NCI-H1930 (cell line): ENCODE measurements at regions not wholly inside any gene's neighbourhood (a gene's known extent, or its start where the extent isn't known, plus 50 kb on each side); places are given as distances from the start of the nearest gene placed in this dataset.

ENCODE experiments used
- DNase-seq, 2 experiments: peaks; one replicate each; lab custom pipeline; 2025; lab: John Stamatoyannopoulos, UW

DNA sequence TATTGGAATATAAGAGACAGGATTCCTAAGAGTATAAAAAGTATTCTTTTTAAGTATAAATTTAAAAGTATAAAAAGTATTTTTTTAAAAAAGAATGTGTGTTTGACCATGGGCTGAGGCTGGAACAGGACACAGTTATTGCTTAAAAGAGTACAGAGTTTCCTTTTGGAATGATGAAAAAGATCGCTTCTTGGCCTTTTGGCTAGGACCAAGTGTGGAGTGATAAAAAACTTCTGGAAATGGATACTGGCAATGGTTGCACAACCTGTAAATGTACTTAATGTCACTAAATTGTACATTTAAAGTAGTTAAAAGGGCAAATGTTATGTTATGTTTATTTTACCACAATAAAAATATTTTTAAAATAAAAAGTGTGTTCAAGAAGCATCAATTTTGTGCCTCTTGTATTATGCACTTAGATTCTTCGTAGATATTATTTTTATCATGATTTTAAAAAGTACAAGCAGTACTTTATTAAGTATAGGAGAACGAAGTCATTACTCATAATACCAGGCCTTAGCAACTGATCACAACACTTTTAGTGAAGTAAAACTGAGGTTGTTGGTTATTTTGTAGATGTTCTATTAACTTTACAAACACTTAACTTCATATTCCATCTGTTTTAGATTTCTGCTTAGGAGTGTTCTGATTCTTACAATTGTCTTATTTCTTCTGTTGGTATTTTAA is 389.1 kb upstream of the ZP4 start:
- DNase-seq: no peak

- no peak for DNase-seq
Observed at GRCh38 chr1:238272145-238272544, 381.4 kb upstream of the ZP4 start.

DNA sequence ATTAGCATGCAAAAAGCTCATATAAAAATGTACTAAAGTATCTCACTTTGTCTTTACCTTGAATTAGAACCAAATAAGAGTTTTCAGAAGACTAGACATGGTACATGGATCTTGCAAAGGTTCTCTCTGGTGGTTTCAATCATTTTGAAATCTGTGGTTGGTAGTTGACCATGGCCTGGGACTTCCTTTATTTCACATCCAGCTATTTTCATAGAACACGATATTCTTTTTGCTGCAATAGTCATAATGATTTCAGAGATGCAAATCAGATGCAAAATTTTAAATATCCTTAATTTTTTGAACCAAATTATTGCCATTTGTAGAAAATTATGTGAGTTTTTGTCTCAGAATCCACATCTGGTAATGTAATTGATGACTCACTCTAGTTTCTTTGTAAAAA is 375.1 kb upstream of the ZP4 start:
- DNase-seq: no peak

DNA sequence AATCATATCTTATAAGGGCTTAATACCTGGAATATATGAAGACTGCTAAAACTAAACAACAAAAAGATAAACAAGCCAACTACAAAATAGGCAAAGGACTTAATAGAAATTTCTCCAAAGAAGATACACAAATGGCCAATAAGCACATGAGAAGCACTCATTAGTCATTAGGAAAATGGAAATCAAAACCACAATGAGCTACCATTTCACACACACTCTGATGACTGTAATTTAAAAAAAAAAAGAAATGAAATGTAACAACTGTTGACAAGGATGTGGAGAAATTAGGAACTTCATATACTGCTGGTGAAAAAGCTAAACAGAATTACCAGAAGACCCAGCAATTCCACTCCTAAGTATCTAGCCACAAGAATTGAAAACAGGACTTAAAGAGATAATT is 374.2 kb upstream of the ZP4 start:
- no peak for DNase-seq

DNA sequence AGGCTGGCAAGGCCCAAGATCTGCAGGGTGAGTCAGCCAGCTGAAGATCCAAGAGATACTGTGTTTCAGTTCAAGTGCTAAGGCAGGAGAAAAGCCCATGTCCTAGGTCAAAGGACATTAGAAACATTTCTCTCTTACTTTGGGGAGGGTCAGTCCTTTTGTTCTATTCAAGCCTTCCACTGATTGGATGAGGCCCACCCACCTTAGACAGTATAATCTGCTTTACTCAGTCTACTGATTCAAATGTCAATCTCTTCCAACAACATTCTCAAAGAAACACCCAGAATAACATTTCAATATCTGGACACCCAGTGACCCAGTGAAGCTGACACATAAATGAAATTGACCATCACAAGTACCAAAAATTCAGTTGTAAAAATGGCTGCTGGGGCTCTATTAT is 367.8 kb upstream of the ZP4 start:
- DNase-seq: no peak

DNA sequence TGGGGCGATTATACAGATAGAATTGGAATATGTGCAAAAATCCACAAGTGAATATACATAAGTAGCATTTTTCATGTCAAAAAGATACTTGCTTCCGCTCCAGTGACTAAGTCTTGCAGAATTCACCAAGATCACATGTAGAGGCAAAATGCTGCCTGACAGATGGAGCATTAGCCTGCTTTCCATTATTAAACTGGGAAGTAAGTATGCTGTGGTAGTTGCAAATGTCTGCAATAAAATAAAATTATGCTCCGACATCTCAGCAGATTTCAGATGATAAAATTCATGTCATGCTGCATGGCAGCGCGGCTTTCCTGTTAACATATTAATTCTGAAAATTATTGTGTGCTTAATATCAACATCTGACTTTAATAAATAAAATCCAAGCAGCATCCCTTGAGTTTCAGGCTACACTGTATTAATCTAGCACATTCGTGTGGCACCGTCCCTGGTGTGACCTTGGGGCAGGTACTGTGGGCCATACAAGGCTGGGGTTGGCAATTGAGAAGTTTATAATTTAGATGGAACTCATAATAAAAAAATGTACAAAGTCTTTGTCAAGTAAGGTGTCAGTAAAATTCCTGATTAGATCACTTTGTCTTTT is 366.4 kb upstream of the ZP4 start:
- no peak for DNase-seq

DNA sequence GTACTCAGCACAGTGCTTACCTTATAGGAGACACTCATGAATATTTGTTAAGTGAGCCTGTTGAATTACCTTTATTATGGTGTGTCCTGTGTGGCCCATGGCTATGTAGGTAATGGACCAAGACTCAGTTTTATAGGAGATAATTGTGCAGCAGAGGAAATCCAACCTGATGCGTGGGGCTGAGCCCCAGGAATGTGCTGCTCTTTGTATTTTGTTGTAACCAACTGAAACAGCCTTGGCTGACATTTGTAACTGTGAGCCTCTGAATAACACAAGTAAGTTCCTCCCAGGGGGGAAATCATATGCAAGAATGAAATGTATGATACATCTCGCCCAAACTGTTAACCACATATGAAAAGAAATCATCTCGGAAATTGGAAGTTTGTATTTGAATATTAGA is 364.2 kb upstream of the ZP4 start:
- DNase-seq: no peak

DNA sequence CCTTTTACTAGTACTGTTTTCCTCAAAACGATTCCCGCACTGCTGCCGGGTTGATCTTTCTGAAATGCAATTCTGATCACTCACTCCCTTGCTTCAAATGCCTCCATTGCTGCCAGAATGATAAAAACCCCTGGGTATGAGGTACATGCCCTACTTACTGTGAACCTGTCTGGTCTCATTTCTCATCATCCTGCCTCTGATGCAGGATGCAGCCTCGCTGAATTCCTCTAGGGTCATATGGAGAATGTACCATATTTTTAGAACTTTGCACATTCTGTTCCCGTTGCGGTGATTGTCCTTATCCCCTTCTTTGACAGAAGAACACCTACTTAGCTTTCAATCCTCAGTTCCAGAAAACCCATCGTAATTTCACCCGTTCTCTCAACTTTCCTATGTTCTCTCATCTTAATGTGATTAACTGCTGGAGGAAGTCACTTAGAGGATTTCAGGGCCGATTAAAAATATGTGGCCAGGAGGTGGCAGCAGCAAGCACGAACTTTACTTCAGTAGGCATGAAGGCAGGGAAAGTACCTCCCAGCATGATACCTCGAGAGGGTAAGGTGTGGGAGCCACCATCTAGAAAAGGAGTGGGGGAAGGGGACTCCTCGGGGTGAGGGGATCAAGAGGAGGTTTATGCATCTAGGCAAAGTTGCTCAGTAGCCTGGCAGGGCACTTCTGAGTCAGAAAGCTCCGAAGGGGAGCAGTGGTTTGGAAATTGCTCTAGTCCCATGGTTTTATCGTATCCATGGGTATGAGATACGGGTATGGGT is 361.5 kb upstream of the ZP4 start:
- DNase-seq: peak in 1 of 2 experiments; percentile 14

DNA sequence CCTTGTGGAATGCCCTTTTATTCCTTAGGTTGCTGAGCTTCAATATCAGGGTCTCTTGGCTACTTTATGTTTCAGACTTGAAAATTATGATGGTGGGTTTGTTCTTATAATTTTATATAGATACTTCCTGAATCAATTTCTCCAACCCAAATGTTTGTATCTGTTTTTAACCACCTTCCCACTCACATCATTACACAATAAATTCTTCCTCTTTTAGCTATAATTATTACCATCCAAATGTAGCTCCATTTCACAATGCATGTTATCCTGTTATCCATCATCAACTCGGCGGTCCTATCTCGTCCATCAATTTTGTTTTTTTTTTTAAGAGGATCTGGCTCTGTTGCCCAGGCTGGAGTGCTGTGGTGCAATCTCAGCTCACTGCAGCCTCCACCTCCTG is 357.6 kb upstream of the ZP4 start:
- no peak for DNase-seq

DNA sequence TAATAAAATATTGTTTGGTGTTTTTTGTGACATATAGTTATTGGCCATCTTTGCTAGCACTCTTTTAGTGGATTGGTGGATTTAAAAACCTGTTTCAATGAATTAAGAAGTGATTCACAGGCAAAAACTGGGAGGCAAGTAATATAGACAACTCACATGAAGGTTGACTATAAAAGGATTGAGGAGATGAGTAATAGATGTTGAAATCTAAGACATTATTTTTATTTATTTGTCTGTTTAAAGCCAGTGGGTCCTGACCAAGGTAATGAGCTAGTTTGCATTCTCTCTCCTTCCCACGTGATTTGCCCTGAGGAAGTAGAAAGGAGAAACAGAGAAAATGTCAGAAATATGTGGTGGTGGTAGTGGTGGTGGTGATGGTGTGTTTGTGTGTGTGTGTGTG is 351.5 kb upstream of the ZP4 start:
- DNase-seq: no peak

DNA sequence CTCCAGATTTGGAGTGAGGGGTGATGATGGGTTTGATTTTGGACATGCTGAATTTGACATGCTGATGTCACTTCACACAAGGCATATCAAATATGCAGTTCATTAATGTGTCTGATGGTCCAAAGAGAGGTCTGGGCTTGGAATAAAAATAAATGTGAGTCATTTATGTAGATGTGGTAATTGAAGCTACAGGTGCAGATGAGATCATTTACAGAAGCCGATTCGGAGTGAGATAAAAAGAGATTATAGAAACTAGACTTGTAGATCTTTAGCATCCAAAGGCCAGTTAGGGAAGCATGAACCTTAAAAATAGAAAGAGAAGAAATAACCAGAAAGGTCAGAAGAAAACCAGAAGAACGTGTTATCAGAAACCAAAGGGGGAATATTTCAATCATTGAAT is 350.9 kb upstream of the ZP4 start:
- no peak for DNase-seq

DNA sequence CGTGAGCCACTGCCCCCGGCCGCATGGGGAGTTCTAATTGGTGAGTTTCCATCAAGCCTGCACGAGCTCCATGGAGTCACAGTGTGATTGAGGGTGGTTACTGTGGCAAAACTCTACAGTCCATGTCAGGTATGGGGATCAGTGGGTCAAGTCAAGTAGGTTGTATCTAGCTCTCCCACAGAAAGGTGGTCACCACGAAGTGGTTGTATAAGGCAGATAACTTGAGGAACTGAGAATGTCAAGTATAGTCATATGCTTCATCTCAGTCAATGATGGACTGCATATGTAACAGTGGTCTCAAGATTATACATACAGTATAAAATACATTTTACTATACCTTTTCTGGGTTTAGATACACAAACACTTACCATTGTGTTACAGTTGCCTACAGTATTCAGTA is 348.6 kb upstream of the ZP4 start:
- no peak for DNase-seq

DNA sequence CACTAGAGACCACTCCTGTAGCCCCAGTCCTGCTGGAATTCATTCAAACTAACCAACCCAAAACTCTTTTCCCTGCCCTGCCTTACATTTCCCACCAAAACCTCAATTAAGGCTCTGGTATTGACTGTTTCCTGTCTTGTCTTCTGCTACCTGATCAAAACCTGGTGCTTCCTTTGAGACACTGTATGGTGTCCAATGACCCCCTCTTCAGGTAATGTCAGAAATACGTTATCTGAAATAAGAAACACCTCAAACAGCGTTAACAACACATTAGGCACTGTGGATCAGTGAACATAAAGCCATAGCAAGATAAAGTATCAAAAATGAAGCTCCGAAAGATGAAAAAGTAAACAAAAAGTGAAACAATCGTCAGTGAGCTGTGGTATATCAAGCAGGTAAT is 343.2 kb upstream of the ZP4 start:
- no peak for DNase-seq

GRCh38 chr1:238232084-238232710 is 341.5 kb upstream of the ZP4 start:
- no peak for DNase-seq

DNA sequence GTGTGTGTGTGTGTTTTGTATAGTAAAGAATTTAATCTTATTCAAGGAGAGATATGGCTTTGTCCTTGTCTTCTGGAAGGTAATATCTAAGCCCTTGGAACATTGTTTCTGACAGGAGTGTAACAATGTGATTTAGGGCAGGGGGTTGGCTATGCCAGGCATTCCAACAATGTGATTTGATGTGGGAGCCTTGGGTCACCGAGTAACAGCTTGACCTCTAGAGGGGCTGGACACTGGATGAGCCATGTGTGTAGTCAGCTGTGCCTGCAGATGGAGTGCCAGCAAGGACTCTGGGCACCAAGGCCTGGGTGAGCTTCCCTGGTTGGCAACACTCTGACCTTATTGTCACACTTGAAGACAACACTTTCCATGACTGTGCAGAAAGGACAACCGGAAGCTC is 336.1 kb upstream of the ZP4 start:
- DNase-seq: no peak

- no peak for DNase-seq
Observed at GRCh38 chr1:238223076-238223640, 332.4 kb upstream of the ZP4 start.

- DNase-seq: no peak
Observed at GRCh38 chr1:238221738-238222137, 331.0 kb upstream of the ZP4 start.

GRCh38 chr1:238214449-238214848 is 323.7 kb upstream of the ZP4 start:
- no peak for DNase-seq

GRCh38 chr1:238205045-238205662 is 314.4 kb upstream of the ZP4 start:
- no peak for DNase-seq

DNA sequence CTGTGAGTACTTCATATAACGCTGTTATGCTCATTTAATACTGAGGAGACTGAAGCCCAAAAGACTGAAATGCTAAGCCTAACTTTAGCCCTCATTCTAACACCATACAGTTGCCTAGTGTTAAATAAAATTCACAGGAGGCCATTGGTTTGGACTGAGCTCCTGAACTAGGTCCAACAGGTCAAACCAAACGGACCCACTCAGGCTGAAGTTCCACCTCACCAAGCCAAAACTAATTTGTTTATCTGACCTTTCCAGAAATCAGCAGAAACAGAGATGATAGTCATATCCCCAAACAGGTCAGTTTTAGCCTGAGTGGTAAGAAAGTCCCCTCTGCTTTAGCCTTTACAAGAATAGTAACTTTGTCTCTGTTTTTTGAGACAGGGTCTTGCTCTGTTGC is 311.3 kb upstream of the ZP4 start:
- DNase-seq: no peak

GRCh38 chr1:238199325-238199724 is 308.6 kb upstream of the ZP4 start:
- no peak for DNase-seq

DNA sequence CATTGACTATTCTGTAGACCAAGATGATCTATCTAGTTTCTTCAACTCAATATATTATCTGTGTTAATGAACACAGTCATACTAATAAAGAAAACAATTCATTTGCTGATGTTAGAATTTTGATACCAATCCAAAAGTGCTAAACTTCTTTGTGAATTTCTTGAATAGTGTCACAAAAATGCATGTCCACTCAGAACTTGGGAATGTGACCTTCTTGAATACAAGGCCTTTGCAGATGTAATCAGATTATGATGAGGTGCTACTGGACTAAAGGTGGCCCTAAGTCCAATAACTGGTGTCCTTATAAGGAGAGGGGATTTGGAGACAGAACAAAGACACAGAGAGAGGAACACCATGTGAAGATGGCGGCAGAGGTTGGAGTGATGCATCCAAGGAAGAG is 305.8 kb upstream of the ZP4 start:
- DNase-seq: no peak
